GM19025 (cell line): ENCODE measurements at regions not wholly inside any gene's neighbourhood (a gene's known extent, or its start where the extent isn't known, plus 50 kb on each side); places are given as distances from the start of the nearest gene placed in this dataset.

Source experiments
- ATAC-seq: cut with Tn5 transposase; IDR thresholded peaks from one replicate; pipeline ENCODE4 v1.9.1; 2021; ENCODE audit warnings: mild to moderate bottlenecking, low read depth, moderate library complexity; ENCODE audit not compliant: unreplicated experiment

GRCh38 chr22:49613108-49613507 lies 214.6 kb downstream of the BRD1 start:
- no peak for ATAC-seq

GRCh38 chr22:49609207-49609876 lies 218.3 kb downstream of the BRD1 start:
- no peak for ATAC-seq

GRCh38 chr22:49608660-49609059 lies 219.0 kb downstream of the BRD1 start:
- ATAC-seq: no peak

- ATAC-seq: no peak
Observed at GRCh38 chr22:49608228-49608627, 219.4 kb downstream of the BRD1 start.

- no peak for ATAC-seq
Observed at GRCh38 chr22:49607821-49608220, 219.9 kb downstream of the BRD1 start.

GRCh38 chr22:49606562-49607290 lies 220.9 kb downstream of the BRD1 start:
- no peak for ATAC-seq

GRCh38 chr22:49604732-49605302 lies 222.9 kb downstream of the BRD1 start:
- no peak for ATAC-seq

- ATAC-seq: no peak
Observed at GRCh38 chr22:49603016-49603415, 224.7 kb downstream of the BRD1 start.

- no peak for ATAC-seq
Observed at GRCh38 chr22:49602481-49602880, 225.2 kb downstream of the BRD1 start.

GRCh38 chr22:49601614-49602321 lies 225.9 kb downstream of the BRD1 start:
- no peak for ATAC-seq

- ATAC-seq: no peak
Observed at GRCh38 chr22:49600891-49601431, 226.7 kb downstream of the BRD1 start.

- ATAC-seq: no peak
Observed at GRCh38 chr22:49600468-49600867, 227.2 kb downstream of the BRD1 start.

GRCh38 chr22:49599691-49600455 lies 227.8 kb downstream of the BRD1 start:
- no peak for ATAC-seq

- no peak for ATAC-seq
Observed at GRCh38 chr22:49599039-49599438, 228.6 kb downstream of the BRD1 start.

GRCh38 chr22:49598338-49598737 lies 229.3 kb downstream of the BRD1 start:
- no peak for ATAC-seq

- ATAC-seq: no peak
Observed at GRCh38 chr22:49597428-49598039, 230.1 kb downstream of the BRD1 start.

GRCh38 chr22:49595465-49596078 lies 232.1 kb downstream of the BRD1 start:
- no peak for ATAC-seq

- ATAC-seq: no peak
Observed at GRCh38 chr22:49594078-49594477, 233.6 kb downstream of the BRD1 start.

- ATAC-seq: no peak
Observed at GRCh38 chr22:49593509-49593908, 234.2 kb downstream of the BRD1 start.
